HG03060 (cell line): ENCODE measurements at regions not wholly inside any gene's neighbourhood (a gene's known extent, or its start where the extent isn't known, plus 50 kb on each side); places are given as distances from the start of the nearest gene placed in this dataset.

Experiments used
- ATAC-seq: cut with Tn5 transposase; IDR thresholded peaks from one replicate; pipeline ENCODE4 v1.9.1; 2021; ENCODE audit warnings: low read depth, moderate number of reproducible peaks; ENCODE audit not compliant: unreplicated experiment

GRCh38 chr6:22801831-22802230, 232.5 kb downstream of the HDGFL1 start:
- ATAC-seq: no peak

GRCh38 chr6:22804620-22805261, 235.4 kb downstream of the HDGFL1 start:
- no peak for ATAC-seq

- ATAC-seq: no peak
These were observed 237.9 kb downstream of the HDGFL1 start for GRCh38 chr6:22807261-22807660.

- no peak for ATAC-seq
These were observed 238.5 kb downstream of the HDGFL1 start for GRCh38 chr6:22807818-22808217.

GRCh38 chr6:22808466-22808865, 239.1 kb downstream of the HDGFL1 start:
- no peak for ATAC-seq

GRCh38 chr6:22809370-22809769, 240.0 kb downstream of the HDGFL1 start:
- ATAC-seq: no peak

- ATAC-seq: no peak
These were observed 249.8 kb downstream of the HDGFL1 start for GRCh38 chr6:22819209-22819608.

- ATAC-seq: no peak
These were observed 252.4 kb downstream of the HDGFL1 start for GRCh38 chr6:22821664-22822320.

GRCh38 chr6:22825210-22825609, 255.8 kb downstream of the HDGFL1 start:
- no peak for ATAC-seq

- no peak for ATAC-seq
These were observed 257.6 kb downstream of the HDGFL1 start for GRCh38 chr6:22826961-22827360.

GRCh38 chr6:22827760-22828159, 258.4 kb downstream of the HDGFL1 start:
- no peak for ATAC-seq

- no peak for ATAC-seq
These were observed 259.1 kb downstream of the HDGFL1 start for GRCh38 chr6:22828179-22829062.

GRCh38 chr6:22829070-22829469, 259.7 kb downstream of the HDGFL1 start:
- no peak for ATAC-seq

GRCh38 chr6:22830463-22830862, 261.1 kb downstream of the HDGFL1 start:
- no peak for ATAC-seq

GRCh38 chr6:22833191-22833590, 263.8 kb downstream of the HDGFL1 start:
- ATAC-seq: no peak

- ATAC-seq: no peak
These were observed 269.0 kb downstream of the HDGFL1 start for GRCh38 chr6:22838345-22838744.

- no peak for ATAC-seq
These were observed 276.1 kb downstream of the HDGFL1 start for GRCh38 chr6:22845467-22845866.

- no peak for ATAC-seq
These were observed 278.8 kb downstream of the HDGFL1 start for GRCh38 chr6:22848121-22848520.

GRCh38 chr6:22849921-22850320, 280.6 kb downstream of the HDGFL1 start:
- no peak for ATAC-seq

GRCh38 chr6:22852101-22852500, 282.7 kb downstream of the HDGFL1 start:
- ATAC-seq: no peak

- ATAC-seq: no peak
These were observed 304.3 kb downstream of the HDGFL1 start for GRCh38 chr6:22873513-22874136.
